ENCODE measurements at regions not wholly inside any gene's neighbourhood (a gene's known extent, or its start where the extent isn't known, plus 50 kb on each side); places are given as distances from the start of the nearest gene placed in this dataset.

- Histone ChIP-seq H3F3A (ENCODE audit: insufficient read depth, low read depth) (no peaks in the 10 kb centered on the region; the same call in 1 of the 2 replicates), H3K27me3 (ENCODE audit: insufficient read depth, low read depth) (no peaks in the 10 kb centered on the region), H3K27ac (no peak overlapping the region), H3K4me2 (no peak overlapping the region), H3K79me2 (ENCODE audit: low read depth) (peaks cover 5% of the 10 kb centered on the region; the same call in 1 of the 2 replicates), H4K20me1 (ENCODE audit: insufficient read depth) (peaks cover 32% of the 10 kb centered on the region), H3K9me2 (ENCODE audit: insufficient read depth) (no peaks in the 10 kb centered on the region), H3K36me3 (ENCODE audit: low read depth) (no peaks in the 10 kb centered on the region), H3K4me1 (replicated peaks; ENCODE audit: insufficient read depth) (no peaks in the 10 kb centered on the region), H2AFZ (no peak overlapping the region), H3K4me3 (no peak overlapping the region), H3K9me3 (ENCODE audit: insufficient read depth, low read depth) (no peaks in the 10 kb centered on the region)
- POLR2A ChIA-PET (ENCODE audit: unreplicated experiment) = no interaction called here
- DNase-seq = no peak
- TF ChIP-seq EZH2 (IDR thresholded peaks at IDR 0.05; ENCODE audit: low read depth) (no peak), CTCF (conservative IDR thresholded peaks at IDR 0.05) (no peak)
- no TSS peak for BruUV-seq (replicated peaks)
- intact Hi-C loops (cut with micrococcal nuclease; ENCODE audit: unreplicated experiment) = no loop called here
- CTCF ChIA-PET = no interaction called here
Observed at GRCh38 chr17:77461277-77462057, 320.7 kb downstream of the SEC14L1 start.

DNA sequence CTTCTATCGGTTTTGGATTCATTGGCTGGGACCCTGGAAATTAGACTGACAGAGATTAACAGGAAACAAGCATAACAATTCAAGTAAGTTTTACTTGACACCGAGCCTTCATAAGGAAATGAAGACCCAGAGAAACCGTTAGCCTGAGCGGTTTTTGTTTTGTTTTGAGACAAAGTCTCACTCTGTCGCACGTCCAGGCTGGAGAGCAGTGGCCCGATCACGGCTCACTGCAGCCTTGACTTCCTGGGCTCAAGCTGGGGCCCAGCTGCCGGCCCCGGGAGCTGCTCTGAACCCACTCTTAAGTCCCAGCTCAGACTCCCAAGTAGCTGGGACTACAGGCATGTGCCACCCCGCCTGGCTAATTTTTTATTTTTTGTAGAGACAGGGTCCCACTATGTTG lies 321.3 kb downstream of the SEC14L1 start:
- Histone ChIP-seq H2AFZ (no peak overlapping the region), H3K9me2 (ENCODE audit: insufficient read depth) (no peaks in the 10 kb centered on the region), H3F3A (ENCODE audit: insufficient read depth, low read depth) (no peaks in the 10 kb centered on the region; the same call in 1 of the 2 replicates), H3K9me3 (ENCODE audit: insufficient read depth, low read depth) (no peaks in the 10 kb centered on the region), H3K4me3 (no peak overlapping the region), H3K4me2 (no peak overlapping the region), H3K36me3 (ENCODE audit: low read depth) (no peaks in the 10 kb centered on the region), H4K20me1 (ENCODE audit: insufficient read depth) (peaks cover 37% of the 10 kb centered on the region), H3K4me1 (replicated peaks; ENCODE audit: insufficient read depth) (no peaks in the 10 kb centered on the region), H3K27ac (no peak overlapping the region), H3K79me2 (ENCODE audit: low read depth) (peaks cover 5% of the 10 kb centered on the region; the same call in 1 of the 2 replicates), H3K27me3 (ENCODE audit: insufficient read depth, low read depth) (no peaks in the 10 kb centered on the region)
- DNase-seq = no peak
- ChIA-PET POLR2A (ENCODE audit: unreplicated experiment) (no interaction called here), CTCF (no interaction called here)
- intact Hi-C loops (cut with micrococcal nuclease; ENCODE audit: unreplicated experiment) = no loop called here
- TF ChIP-seq EZH2 (IDR thresholded peaks at IDR 0.05; ENCODE audit: low read depth) (no peak), CTCF (conservative IDR thresholded peaks at IDR 0.05) (no peak)
- no TSS peak for BruUV-seq (replicated peaks)

DNA sequence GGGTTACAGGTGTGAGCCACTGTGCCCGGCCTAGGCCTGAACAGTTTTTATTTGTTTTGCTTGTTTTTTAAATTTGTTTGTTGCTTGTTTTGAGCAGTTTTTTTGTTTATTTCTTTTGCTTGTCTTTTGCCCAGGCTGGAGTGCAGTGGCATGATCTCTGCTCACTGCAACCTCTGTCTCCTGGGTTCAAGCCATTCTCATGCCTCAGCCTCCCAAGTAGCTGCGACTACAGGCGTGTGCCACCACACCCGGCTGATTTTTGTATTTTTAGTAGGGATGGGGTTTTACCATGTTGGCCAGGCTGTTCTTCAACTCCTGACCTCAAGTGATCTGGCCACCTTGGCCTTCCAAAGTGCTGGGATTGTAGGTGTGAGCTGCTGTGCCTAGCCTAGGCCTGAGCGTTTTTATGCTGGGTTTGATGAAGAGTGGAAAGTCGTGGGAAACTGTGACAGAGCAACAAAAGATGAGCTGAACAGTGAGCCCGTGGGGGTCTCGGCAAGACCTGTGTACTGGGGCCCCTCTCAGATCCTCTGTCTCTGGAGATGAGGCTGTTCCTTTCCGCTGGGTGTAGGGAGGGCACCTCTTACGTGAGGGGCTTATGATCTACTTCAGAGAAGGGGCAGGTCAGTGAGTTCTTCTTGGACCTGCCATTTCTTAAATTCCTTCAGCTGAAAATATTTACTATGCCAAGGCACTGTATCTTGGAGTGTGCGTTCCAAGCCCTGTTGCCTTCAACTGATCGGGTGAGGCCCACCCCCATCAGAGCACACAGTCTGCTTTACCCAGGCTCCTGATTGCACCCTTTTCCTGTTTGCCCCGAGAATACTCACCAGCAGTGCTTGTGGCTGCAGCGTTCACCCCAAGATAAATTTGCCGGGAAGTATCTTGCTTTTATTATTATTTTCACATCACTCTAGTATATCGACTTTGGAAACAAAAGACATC lies 322.1 kb downstream of the SEC14L1 start:
- Histone ChIP-seq H4K20me1 (ENCODE audit: insufficient read depth) (peaks cover 37% of the 10 kb centered on the region), H3F3A (ENCODE audit: insufficient read depth, low read depth) (no peaks in the 10 kb centered on the region; the same call in 1 of the 2 replicates), H3K27ac (no peak overlapping the region), H3K36me3 (ENCODE audit: low read depth) (no peaks in the 10 kb centered on the region), H3K4me3 (no peak overlapping the region), H3K4me1 (replicated peaks; ENCODE audit: insufficient read depth) (no peaks in the 10 kb centered on the region), H3K9me2 (ENCODE audit: insufficient read depth) (no peaks in the 10 kb centered on the region), H3K4me2 (no peak overlapping the region), H3K79me2 (ENCODE audit: low read depth) (peaks cover 5% of the 10 kb centered on the region; the same call in 1 of the 2 replicates), H3K9me3 (ENCODE audit: insufficient read depth, low read depth) (no peaks in the 10 kb centered on the region), H2AFZ (no peak overlapping the region), H3K27me3 (ENCODE audit: insufficient read depth, low read depth) (no peaks in the 10 kb centered on the region)
- ChIA-PET CTCF (no interaction called here), POLR2A (ENCODE audit: unreplicated experiment) (no interaction called here)
- no TSS peak for BruUV-seq (replicated peaks)
- intact Hi-C loops (cut with micrococcal nuclease; ENCODE audit: unreplicated experiment) = no loop called here
- DNase-seq = no peak
- TF ChIP-seq EZH2 (IDR thresholded peaks at IDR 0.05; ENCODE audit: low read depth) = no peak
